ENCODE measurements at regions not wholly inside any gene's neighbourhood (a gene's known extent, or its start where the extent isn't known, plus 50 kb on each side); places are given as distances from the start of the nearest gene placed in this dataset.

DNA sequence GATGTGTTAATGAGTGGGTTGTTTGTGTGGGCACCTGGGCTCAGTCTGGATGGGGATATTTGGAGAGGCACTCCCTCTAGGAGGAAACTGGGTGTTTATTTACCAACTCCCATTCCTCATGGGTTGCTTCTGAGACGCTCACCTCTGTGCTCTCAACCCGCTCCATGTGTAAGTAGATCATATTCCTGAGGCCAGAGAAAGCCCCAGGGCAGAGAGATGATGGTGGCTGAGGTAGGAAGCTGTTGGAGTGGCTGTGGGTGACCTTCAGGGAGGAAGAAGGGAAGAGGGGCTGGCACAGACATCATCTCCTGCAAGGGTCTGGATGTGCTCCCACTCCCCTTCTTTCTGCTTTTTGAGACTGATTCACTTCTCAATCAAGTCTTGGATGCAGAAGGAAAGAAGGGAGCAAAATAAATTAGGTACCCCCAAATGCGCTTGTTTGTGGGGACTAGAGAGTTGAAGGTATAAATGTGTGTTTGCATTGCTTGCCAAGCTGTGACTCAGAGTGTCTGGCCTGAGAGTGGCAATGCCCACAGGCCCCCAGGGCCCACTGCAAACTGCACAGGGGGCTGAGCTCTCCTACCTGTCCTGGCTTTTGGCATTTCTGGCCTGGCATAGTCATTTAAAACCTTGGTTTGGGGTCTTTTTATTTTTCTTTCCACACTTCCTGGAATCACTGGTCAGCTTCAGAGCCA, 57.2 kb upstream of the TNP1 start:
- Histone ChIP-seq H3K9ac (ENCODE audit: low read depth, low read length) (no peak overlapping the region), H3K9me3 (ENCODE audit: insufficient read depth, low read depth, low read length) (no peaks in the 10 kb centered on the region), H3K36me3 (ENCODE audit: insufficient read depth, low read length) (no peaks in the 10 kb centered on the region), H3K4me1 (ENCODE audit: insufficient read depth, low read length) (peaks cover 1% of the 10 kb centered on the region), H3K27ac (ENCODE audit: low read depth, low read length) (no peak overlapping the region), H3K4me3 (ENCODE audit: low read length) (no peak overlapping the region), H3K27me3 (ENCODE audit: insufficient read depth, low read length) (no peaks in the 10 kb centered on the region)
- 93% methylated on average over 3 of the region's 3 CpGs for WGBS

DNA sequence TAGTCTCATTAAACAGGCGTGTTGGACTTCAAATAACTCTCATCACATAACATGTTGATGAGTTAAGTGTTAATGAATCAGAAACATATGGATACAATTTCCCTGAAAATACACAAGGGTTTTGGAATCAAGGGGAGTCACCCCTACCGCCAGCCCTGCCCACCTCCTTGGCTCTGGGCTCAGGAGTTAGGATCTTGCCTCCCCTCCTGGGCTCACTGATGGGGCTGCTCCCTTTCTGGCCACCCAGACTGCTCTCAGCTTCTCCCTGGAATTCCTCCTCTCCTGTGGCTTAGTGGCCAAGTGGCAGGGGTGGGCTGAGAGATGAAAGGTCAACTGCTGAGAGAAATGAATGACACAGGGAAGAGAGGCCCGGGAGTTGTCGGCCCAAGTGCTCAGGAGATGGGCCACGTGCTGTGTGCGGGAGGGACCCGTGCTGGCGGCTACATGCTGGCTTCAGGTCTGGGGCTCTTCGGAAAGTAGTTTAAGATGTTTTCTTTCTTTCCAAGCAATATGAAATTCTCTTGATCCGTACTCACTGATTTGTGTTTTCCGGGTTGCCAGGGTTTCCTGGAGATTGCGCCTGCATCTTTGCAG, 55.8 kb upstream of the TNP1 start:
- Histone ChIP-seq H3K9ac (ENCODE audit: low read depth, low read length) (no peak overlapping the region), H3K9me3 (ENCODE audit: insufficient read depth, low read depth, low read length) (no peaks in the 10 kb centered on the region), H3K4me3 (ENCODE audit: low read length) (no peak overlapping the region), H3K36me3 (ENCODE audit: insufficient read depth, low read length) (no peaks in the 10 kb centered on the region), H3K27ac (ENCODE audit: low read depth, low read length) (no peak overlapping the region), H3K27me3 (ENCODE audit: insufficient read depth, low read length) (no peaks in the 10 kb centered on the region), H3K4me1 (ENCODE audit: insufficient read depth, low read length) (no peaks in the 10 kb centered on the region; the same call in 1 of the 2 replicates)
- WGBS, result 92% methylated on average over 11 of the region's 12 CpGs

DNA sequence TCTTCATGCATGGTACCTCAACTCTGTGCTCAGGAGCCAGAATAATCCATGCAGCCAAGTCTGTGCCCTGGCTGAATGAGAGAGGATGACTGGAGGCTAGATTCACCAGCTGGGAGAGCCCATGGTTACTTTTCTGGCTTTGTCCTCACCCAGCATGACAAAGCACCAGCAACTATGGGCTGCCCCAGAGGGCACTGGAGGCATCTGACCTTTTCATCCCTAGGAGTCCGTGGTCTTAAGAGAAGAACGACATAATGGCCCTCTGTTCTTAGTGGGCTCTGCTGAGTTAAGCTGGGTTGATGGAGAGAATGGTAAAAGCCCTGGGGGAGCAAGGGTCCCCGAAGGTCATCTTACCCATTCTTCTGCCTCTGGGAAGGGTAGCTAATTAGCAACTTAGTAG, 54.6 kb upstream of the TNP1 start:
- 74% methylated on average over 3 of the region's 3 CpGs for WGBS
- no peak overlapping the region for H3K9ac ChIP-seq (ENCODE audit: low read depth, low read length)

DNA sequence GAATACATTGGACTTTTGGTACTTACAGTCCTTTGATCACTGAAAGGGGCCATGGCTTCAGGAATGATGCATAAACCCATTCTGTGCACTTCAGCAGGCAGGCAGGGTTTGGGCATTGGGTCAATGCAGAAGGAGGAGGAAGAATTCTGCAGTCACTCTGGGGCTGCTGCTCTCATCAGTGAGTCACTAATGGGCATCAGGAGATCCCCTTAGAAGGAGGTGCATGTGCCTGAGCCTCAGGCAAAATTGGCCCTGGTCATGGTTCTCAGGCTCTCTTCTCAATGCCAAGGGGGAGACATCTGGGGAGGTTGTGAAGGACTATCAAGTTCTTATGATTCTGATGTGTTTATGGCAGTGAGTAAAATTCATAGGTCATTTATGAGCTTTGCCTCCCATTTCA, 52.0 kb upstream of the TNP1 start:
- no peaks in the 10 kb centered on the region for H3K36me3 ChIP-seq (ENCODE audit: insufficient read depth, low read length)
- no peaks in the 10 kb centered on the region; the same call in 1 of the 2 replicates for H3K4me1 ChIP-seq (ENCODE audit: insufficient read depth, low read length)
- no peak overlapping the region for H3K27ac ChIP-seq (ENCODE audit: low read depth, low read length)
- no peaks in the 10 kb centered on the region for H3K27me3 ChIP-seq (ENCODE audit: insufficient read depth, low read length)
- no peaks in the 10 kb centered on the region for H3K9me3 ChIP-seq (ENCODE audit: insufficient read depth, low read depth, low read length)
- no peak overlapping the region for H3K4me3 ChIP-seq (ENCODE audit: low read length)
- H3K9ac ChIP-seq (ENCODE audit: low read depth, low read length), result no peak overlapping the region

More for the DNA sequence above, 54.6 kb upstream of the TNP1 start:
- H3K27me3 ChIP-seq (ENCODE audit: insufficient read depth, low read length), result no peaks in the 10 kb centered on the region
- no peak overlapping the region for H3K27ac ChIP-seq (ENCODE audit: low read depth, low read length)
- H3K4me3 ChIP-seq (ENCODE audit: low read length), result no peak overlapping the region
- H3K36me3 ChIP-seq (ENCODE audit: insufficient read depth, low read length), result no peaks in the 10 kb centered on the region
- H3K9me3 ChIP-seq (ENCODE audit: insufficient read depth, low read depth, low read length), result no peaks in the 10 kb centered on the region
- H3K4me1 ChIP-seq (ENCODE audit: insufficient read depth, low read length), result no peaks in the 10 kb centered on the region; the same call in 1 of the 2 replicates

DNA sequence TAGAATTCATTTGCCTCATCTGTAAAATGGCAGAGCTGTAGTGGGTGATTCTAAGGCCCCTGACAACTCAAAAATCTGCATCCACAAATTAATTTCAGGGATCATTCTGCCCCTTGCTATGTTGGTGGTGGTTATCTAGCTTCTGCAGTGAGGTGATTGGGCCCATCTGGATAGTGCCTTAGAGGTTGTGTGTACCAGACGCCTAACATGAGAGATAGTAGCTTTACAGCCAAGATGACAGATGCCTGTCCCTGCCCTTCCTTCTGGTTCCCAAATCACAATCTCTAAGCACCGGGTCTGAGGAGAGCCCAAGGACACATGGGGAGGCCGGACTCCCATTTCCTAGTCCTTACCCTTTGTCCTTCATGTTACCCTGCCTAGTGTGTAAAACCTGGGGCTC, 51.1 kb upstream of the TNP1 start:
- H3K27me3 ChIP-seq (ENCODE audit: insufficient read depth, low read length), result no peaks in the 10 kb centered on the region
- no peaks in the 10 kb centered on the region; the same call in 1 of the 2 replicates for H3K4me1 ChIP-seq (ENCODE audit: insufficient read depth, low read length)

DNA sequence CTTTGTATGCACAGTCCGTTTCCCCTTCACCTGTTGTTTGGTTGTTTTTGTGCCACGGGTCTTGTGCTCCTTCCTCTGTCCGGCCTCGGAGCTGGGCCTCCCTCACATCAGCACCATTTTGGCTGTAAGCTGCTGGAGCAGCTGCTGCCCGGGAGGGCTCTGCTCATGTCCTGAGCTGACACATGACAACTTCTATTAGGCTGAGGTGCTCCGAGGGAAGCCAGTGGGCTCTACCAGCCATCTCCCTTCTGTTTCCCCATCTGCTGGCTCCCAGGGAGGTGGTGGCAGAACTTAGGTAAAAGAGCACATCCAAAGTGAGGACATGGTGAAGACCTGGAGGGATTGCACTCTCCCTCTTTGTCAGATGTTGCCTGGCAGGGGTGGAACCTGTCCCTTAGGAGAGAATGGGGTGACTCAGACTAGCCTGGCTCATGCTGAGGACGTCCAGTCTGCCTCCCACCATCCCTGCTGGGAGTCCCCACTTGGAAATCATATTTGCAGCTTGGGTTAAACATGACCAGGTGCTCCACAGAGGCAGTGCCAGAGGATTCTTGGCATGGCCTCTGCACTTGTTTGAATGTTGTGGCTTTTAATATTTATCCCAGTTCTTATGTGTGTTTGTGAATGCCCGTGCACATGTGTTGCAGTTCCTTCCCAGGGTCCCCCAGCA, 49.8 kb upstream of the TNP1 start:
- Histone ChIP-seq H3K4me1 (ENCODE audit: insufficient read depth, low read length) (no peaks in the 10 kb centered on the region; the same call in 1 of the 2 replicates), H3K9ac (ENCODE audit: low read depth, low read length) (no peak overlapping the region), H3K4me3 (ENCODE audit: low read length) (no peak overlapping the region), H3K27ac (ENCODE audit: low read depth, low read length) (no peak overlapping the region), H3K9me3 (ENCODE audit: insufficient read depth, low read depth, low read length) (no peaks in the 10 kb centered on the region), H3K27me3 (ENCODE audit: insufficient read depth, low read length) (no peaks in the 10 kb centered on the region), H3K36me3 (ENCODE audit: insufficient read depth, low read length) (no peaks in the 10 kb centered on the region)
- 92% methylated on average over 8 of the region's 8 CpGs for WGBS

More for the DNA sequence above, 51.1 kb upstream of the TNP1 start:
- H3K27ac ChIP-seq (ENCODE audit: low read depth, low read length), result no peak overlapping the region
- H3K4me3 ChIP-seq (ENCODE audit: low read length), result no peak overlapping the region
- no peaks in the 10 kb centered on the region for H3K9me3 ChIP-seq (ENCODE audit: insufficient read depth, low read depth, low read length)
- WGBS, result 94% methylated on average over 3 of the region's 3 CpGs
- no peaks in the 10 kb centered on the region for H3K36me3 ChIP-seq (ENCODE audit: insufficient read depth, low read length)
- no peak overlapping the region for H3K9ac ChIP-seq (ENCODE audit: low read depth, low read length)
